Nephron progenitor cell (in vitro differentiated cells): ENCODE measurements at regions not wholly inside any gene's neighbourhood (a gene's known extent, or its start where the extent isn't known, plus 50 kb on each side); places are given as distances from the start of the nearest gene placed in this dataset.

ENCODE experiments used
- DNase-seq: peaks from one replicate; pipeline ENCODE4 v3.0.0; 2021
- H3K27ac Mint-ChIP-seq: 2 replicates; pipeline ENCODE4 v1.8.0; 2021; ENCODE audit warnings: mild to moderate bottlenecking, moderate library complexity, mixed read lengths
- H3K27me3 Mint-ChIP-seq: 2 replicates; pipeline ENCODE4 v1.8.0; 2021; ENCODE audit warnings: mild to moderate bottlenecking, low read depth, mixed read lengths; ENCODE audit not compliant: poor library complexity
- H3K36me3 Mint-ChIP-seq: 2 replicates; pipeline ENCODE4 v1.8.0; 2021; ENCODE audit warnings: low read depth, mixed read lengths
- H3K4me1 Mint-ChIP-seq: 2 replicates; pipeline ENCODE4 v1.8.0; 2021; ENCODE audit warnings: mixed read lengths
- H3K4me3 Mint-ChIP-seq: 2 replicates; pipeline ENCODE4 v1.8.0; 2021; ENCODE audit warnings: mild to moderate bottlenecking, moderate library complexity, mixed read lengths
- H3K9me3 Mint-ChIP-seq: 2 replicates; pipeline ENCODE4 v1.8.0; 2021; ENCODE audit warnings: mild to moderate bottlenecking, moderate library complexity, mixed read lengths
- CTCF ChIP-seq: fragments of 200-600 bp; sonication (generic); IDR thresholded peaks from 2 replicates; pipeline ENCODE4 v1.5.0; 2021; ENCODE audit warnings: antibody characterized with exemption

DNA sequence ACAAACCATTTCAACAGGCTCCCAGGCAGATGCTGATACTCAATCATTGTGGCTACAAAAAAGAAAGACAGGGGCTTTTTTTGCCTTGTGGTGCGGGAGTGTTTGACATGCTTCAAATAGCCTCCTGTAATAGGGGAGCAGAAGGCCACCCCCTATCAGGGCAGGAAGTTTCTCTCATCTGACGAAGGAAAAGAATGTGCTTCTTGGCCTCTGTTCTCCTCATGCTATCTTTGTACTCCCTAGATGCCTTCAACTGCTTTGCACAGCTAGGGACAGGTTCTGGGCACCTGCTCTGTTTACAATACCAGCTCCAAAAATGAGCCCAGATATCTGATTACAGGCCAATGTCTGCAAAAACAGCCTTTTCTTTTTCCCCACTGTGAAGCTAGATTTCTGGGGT lies 391.1 kb downstream of the STIM2 start:
- Mint-ChIP-seq H3K4me1 (no peaks in the 10 kb centered on the region), H3K27me3 (no peaks in the 10 kb centered on the region), H3K27ac (no peak overlapping the region), H3K9me3 (peaks cover 3% of the 10 kb centered on the region), H3K4me3 (no peak overlapping the region), H3K36me3 (no peaks in the 10 kb centered on the region)
- no peak for DNase-seq
- no peak for TF ChIP-seq CTCF

DNA sequence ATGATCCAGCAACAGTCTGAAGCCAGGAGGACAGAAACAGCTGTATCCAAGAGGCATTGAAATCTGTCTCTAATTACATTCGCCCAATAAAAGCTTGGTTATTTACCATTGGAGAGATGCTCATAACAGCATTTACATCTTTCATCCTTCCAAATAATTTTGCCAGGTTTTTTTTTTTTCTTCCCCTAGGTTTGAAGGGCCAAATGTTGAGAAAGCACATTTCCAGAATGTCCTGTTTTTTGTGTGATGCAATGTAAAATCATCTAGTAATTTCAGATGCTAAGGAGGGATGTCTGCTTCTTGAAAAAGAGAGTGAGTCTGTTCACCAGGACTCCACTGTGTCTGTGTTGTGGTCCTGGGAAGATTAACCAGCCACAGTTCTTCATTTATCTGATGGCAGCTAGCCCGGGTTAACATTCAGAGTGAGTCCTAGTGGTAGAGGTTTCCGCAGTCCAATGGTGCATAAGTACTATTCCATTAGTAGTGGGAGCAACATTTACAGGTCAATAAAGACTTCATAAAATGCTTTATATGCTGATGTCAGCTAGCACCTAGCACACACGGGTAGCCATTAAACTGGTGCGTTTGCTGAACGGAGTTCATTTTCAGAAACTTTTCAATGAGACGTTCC lies 406.8 kb downstream of the STIM2 start:
- Mint-ChIP-seq H3K4me3 (no peak overlapping the region), H3K27me3 (no peaks in the 10 kb centered on the region), H3K9me3 (no peaks in the 10 kb centered on the region), H3K4me1 (no peaks in the 10 kb centered on the region), H3K27ac (no peak overlapping the region), H3K36me3 (no peaks in the 10 kb centered on the region)
- no peak for DNase-seq
- no peak for TF ChIP-seq CTCF

- Mint-ChIP-seq H3K4me1 (no peaks in the 10 kb centered on the region), H3K27ac (no peak overlapping the region), H3K4me3 (no peak overlapping the region), H3K36me3 (no peaks in the 10 kb centered on the region), H3K9me3 (no peaks in the 10 kb centered on the region), H3K27me3 (no peaks in the 10 kb centered on the region)
- TF ChIP-seq CTCF, result no peak
- DNase-seq, result no peak
These were observed 407.3 kb downstream of the STIM2 start for GRCh38 chr4:27267970-27268355.

DNA sequence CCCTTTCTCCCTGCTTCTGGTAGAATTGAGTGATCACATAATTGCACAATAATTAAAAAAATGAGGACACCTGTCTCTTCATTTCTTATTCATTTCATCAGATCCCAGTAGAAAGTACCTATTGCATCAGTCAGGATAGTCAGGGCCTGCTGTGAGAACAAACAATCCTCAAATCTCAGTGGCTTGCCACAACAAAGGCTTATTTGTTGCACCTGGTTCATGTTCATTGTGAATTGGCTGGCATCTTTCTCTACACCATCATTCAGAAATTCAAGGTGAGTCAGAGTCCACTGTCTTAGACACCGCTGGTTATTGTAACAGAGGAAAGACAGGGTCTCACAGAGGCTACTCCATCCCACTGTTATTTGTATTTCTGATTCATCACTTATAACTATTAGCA lies 409.8 kb downstream of the STIM2 start:
- no peak for DNase-seq

GRCh38 chr4:27271555-27271954 lies 410.9 kb downstream of the STIM2 start:
- no peak overlapping the region for H3K4me3 Mint-ChIP-seq
- TF ChIP-seq CTCF, result no peak

More for the DNA sequence above, 409.8 kb downstream of the STIM2 start:
- Mint-ChIP-seq H3K27me3 (peaks cover 3% of the 10 kb centered on the region), H3K27ac (no peak overlapping the region), H3K4me3 (no peak overlapping the region), H3K36me3 (no peaks in the 10 kb centered on the region), H3K4me1 (no peaks in the 10 kb centered on the region), H3K9me3 (no peaks in the 10 kb centered on the region)
- no peak for TF ChIP-seq CTCF

GRCh38 chr4:27272217-27272616 lies 411.6 kb downstream of the STIM2 start:
- Mint-ChIP-seq H3K9me3 (no peaks in the 10 kb centered on the region), H3K4me1 (no peaks in the 10 kb centered on the region), H3K4me3 (no peak overlapping the region), H3K36me3 (no peaks in the 10 kb centered on the region), H3K27ac (no peak overlapping the region), H3K27me3 (peaks cover 3% of the 10 kb centered on the region)
- no peak for DNase-seq
- no peak for TF ChIP-seq CTCF

More at GRCh38 chr4:27271555-27271954, 410.9 kb downstream of the STIM2 start:
- DNase-seq, result no peak
- no peaks in the 10 kb centered on the region for H3K36me3 Mint-ChIP-seq
- H3K27me3 Mint-ChIP-seq, result peaks cover 3% of the 10 kb centered on the region
- no peaks in the 10 kb centered on the region for H3K4me1 Mint-ChIP-seq
- no peak overlapping the region for H3K27ac Mint-ChIP-seq
- no peaks in the 10 kb centered on the region for H3K9me3 Mint-ChIP-seq
